Calu3 (cell line): ENCODE measurements at regions not wholly inside any gene's neighbourhood (a gene's known extent, or its start where the extent isn't known, plus 50 kb on each side); places are given as distances from the start of the nearest gene placed in this dataset.

Experiments
- BruUV-seq: library from RNA; stranded (reverse); fragments of 400-500 nt; replicated peaks from 2 replicates; lab custom pipeline; 2021; lab: Mats Ljungman, UMichigan
- CTCF ChIA-PET: fragments of 300-600 bp; sonication (Branson Sonifier 250); formaldehyde crosslinking; loops from one replicate; lab custom pipeline; 2022; ENCODE audit warnings: antibody characterized with exemption; lab: Charles Lee
- DNase-seq: peaks from one replicate; pipeline ENCODE4 v3.0.0; 2022
- H3K27ac Mint-ChIP-seq: one replicate; pipeline ENCODE4 v1.8.0; 2022; ENCODE audit warnings: mixed read lengths; ENCODE audit not compliant: unreplicated experiment
- H3K27me3 Mint-ChIP-seq: one replicate; pipeline ENCODE4 v1.8.0; 2022; ENCODE audit warnings: mixed read lengths; ENCODE audit not compliant: unreplicated experiment
- H3K36me3 Mint-ChIP-seq: one replicate; pipeline ENCODE4 v1.8.0; 2022; ENCODE audit warnings: mild to moderate bottlenecking, moderate library complexity, mixed read lengths; ENCODE audit not compliant: insufficient read depth, unreplicated experiment
- H3K4me1 Mint-ChIP-seq: one replicate; pipeline ENCODE4 v1.8.0; 2022; ENCODE audit warnings: mild to moderate bottlenecking, low read depth, mixed read lengths; ENCODE audit not compliant: unreplicated experiment
- H3K4me3 Mint-ChIP-seq: one replicate; pipeline ENCODE4 v1.8.0; 2022; ENCODE audit warnings: mild to moderate bottlenecking, low read depth, moderate library complexity, mixed read lengths; ENCODE audit not compliant: unreplicated experiment
- H3K9me3 Mint-ChIP-seq: one replicate; pipeline ENCODE4 v1.8.0; 2022; ENCODE audit warnings: low read depth, mixed read lengths; ENCODE audit not compliant: unreplicated experiment
- intact Hi-C: fragments of 100-400 bp; cut with micrococcal nuclease; formaldehyde crosslinking; loops from one replicate; pipeline ENCODE4 v1.10.0; 2022; ENCODE audit not compliant: unreplicated experiment
- TF ChIP-seq, protein P1 (sequence below): fragments of 200-600 bp; IDR thresholded peaks from one replicate; pipeline ENCODE4 v1.8.0; 2022; ENCODE audit warnings: antibody characterized with exemption; ENCODE audit not compliant: unreplicated experiment

DNA sequence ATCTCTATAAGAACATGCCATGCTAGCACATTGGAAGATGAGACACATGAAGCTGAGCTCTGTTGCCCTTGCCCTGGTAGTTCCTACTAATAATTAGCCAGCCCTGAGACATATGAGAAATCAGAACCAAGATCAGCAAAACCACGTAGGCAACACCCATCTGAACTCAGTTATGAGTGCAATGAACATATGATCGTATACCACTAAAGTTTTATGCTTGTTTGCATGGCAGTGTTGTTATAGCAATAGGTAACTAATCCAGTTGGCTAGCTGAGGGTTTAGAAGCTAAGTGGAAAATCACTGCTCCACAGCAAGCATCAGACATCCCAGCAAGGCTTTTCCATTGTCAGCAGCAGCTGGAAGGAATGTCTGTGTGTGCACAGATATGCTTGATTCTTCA lies 180.7 kb downstream of the BTBD3 start:
- intact Hi-C loops = no loop called here
- CTCF ChIA-PET = no interaction called here
- no peak overlapping the region for H3K27ac Mint-ChIP-seq
- no peaks in the 10 kb centered on the region for H3K36me3 Mint-ChIP-seq
- no peaks in the 10 kb centered on the region for H3K9me3 Mint-ChIP-seq
- BruUV-seq = no TSS peak
- DNase-seq = no peak
- no peaks in the 10 kb centered on the region for H3K27me3 Mint-ChIP-seq
- TF ChIP-seq, protein P1, sequence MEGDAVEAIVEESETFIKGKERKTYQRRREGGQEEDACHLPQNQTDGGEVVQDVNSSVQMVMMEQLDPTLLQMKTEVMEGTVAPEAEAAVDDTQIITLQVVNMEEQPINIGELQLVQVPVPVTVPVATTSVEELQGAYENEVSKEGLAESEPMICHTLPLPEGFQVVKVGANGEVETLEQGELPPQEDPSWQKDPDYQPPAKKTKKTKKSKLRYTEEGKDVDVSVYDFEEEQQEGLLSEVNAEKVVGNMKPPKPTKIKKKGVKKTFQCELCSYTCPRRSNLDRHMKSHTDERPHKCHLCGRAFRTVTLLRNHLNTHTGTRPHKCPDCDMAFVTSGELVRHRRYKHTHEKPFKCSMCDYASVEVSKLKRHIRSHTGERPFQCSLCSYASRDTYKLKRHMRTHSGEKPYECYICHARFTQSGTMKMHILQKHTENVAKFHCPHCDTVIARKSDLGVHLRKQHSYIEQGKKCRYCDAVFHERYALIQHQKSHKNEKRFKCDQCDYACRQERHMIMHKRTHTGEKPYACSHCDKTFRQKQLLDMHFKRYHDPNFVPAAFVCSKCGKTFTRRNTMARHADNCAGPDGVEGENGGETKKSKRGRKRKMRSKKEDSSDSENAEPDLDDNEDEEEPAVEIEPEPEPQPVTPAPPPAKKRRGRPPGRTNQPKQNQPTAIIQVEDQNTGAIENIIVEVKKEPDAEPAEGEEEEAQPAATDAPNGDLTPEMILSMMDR = no peak
- H3K4me1 Mint-ChIP-seq = no peaks in the 10 kb centered on the region
- no peak overlapping the region for H3K4me3 Mint-ChIP-seq

DNA sequence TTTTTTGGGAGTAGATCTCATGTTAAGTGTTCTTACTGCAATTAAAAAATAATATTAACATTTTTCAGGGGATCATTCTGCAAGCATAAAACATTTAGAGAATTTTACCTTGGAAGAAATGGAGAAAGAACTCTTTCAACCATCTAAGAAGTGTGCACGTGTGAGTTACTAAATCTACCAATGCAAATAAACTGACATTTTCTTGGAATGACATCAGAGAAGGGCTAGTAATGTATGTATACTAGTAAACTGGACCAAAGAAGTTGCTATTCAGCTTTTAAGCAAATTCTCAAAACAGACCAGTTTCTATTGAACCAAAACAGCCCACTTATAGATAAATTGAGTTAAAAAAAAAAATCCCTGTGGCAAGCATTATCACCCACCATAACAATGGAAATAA lies 191.2 kb downstream of the BTBD3 start:
- CTCF ChIA-PET = no interaction called here

GRCh38 chr20:12110274-12110673 lies 192.6 kb downstream of the BTBD3 start:
- CTCF ChIA-PET = interaction anchor here (0.6 kb wide), 1 partner anchor 1684 kb away, joined by 4 read pairs; no protein-coding TSS in a partner anchor

More for the DNA sequence above, 191.2 kb downstream of the BTBD3 start:
- peaks cover 18% of the 10 kb centered on the region for H3K4me1 Mint-ChIP-seq
- no peaks in the 10 kb centered on the region for H3K36me3 Mint-ChIP-seq
- BruUV-seq = no TSS peak
- no peak overlapping the region for H3K27ac Mint-ChIP-seq
- no peaks in the 10 kb centered on the region for H3K9me3 Mint-ChIP-seq
- TF ChIP-seq, protein P1 = no peak
- no peak for DNase-seq
- intact Hi-C loops = no loop called here
- no peaks in the 10 kb centered on the region for H3K27me3 Mint-ChIP-seq
- no peak overlapping the region for H3K4me3 Mint-ChIP-seq

DNA sequence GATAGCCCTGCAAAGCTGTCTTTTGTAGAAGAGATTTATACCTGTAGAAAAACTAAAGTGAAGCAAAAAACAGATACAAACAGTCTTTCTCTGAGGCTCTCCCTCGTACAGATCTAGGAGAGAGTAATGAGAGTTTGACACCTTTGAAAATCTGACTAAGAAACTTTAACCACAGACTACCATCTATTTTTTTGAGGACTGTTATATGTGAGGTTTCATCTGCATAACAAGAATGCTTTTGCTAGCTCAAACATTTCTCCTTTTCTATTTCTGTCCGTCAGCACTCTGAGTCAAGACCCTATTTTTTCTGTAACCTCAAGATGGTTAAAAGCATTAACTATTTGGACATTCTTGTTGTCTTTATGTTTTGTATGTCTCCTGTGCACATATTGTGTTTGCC lies 193.0 kb downstream of the BTBD3 start:
- CTCF ChIA-PET = interaction anchor here (0.6 kb wide), 1 partner anchor 1684 kb away, joined by 4 read pairs; no protein-coding TSS in a partner anchor
- no peaks in the 10 kb centered on the region for H3K9me3 Mint-ChIP-seq
- no peak overlapping the region for H3K27ac Mint-ChIP-seq
- TF ChIP-seq, protein P1 = no peak
- no peaks in the 10 kb centered on the region for H3K27me3 Mint-ChIP-seq
- no TSS peak for BruUV-seq
- no peaks in the 10 kb centered on the region for H3K36me3 Mint-ChIP-seq
- peaks cover 35% of the 10 kb centered on the region for H3K4me1 Mint-ChIP-seq
- no peak for DNase-seq
- no peak overlapping the region for H3K4me3 Mint-ChIP-seq
- intact Hi-C loops = loop anchor here (5.0 to 10.0 kb wide), 3 partner anchors 42 to 196 kb away; partner anchors contain the start of gene BTBD3

More at GRCh38 chr20:12110274-12110673, 192.6 kb downstream of the BTBD3 start:
- Mint-ChIP-seq H3K27ac (no peak overlapping the region), H3K27me3 (no peaks in the 10 kb centered on the region), H3K4me1 (peaks cover 32% of the 10 kb centered on the region), H3K9me3 (no peaks in the 10 kb centered on the region), H3K4me3 (no peak overlapping the region), H3K36me3 (no peaks in the 10 kb centered on the region)
- intact Hi-C loops = loop anchor here (5.0 to 10.0 kb wide), 3 partner anchors 42 to 195 kb away; partner anchors contain the start of gene BTBD3
- DNase-seq = no peak
- no TSS peak for BruUV-seq
- TF ChIP-seq, protein P1 = no peak
